GM10248 (cell line): ENCODE measurements at regions not wholly inside any gene's neighbourhood (a gene's known extent, or its start where the extent isn't known, plus 50 kb on each side); places are given as distances from the start of the nearest gene placed in this dataset.
"Not testable (repeated sequence)": the region's sequence is repeated elsewhere in the genome, so short reads cannot be mapped to it uniquely, and the experiment has no call there.

Experiments
- CTCF ChIA-PET: fragments of 300-600 bp; sonication (Branson Sonifier 250); formaldehyde crosslinking; extraction: SDS; loops from one replicate; lab custom pipeline; 2021; ENCODE audit warnings: antibody characterized with exemption; lab: Yijun Ruan, JAX
- POLR2A ChIA-PET: fragments of 350-650 bp; sonication (Branson Sonifier 250); formaldehyde crosslinking; extraction: SDS; loops from one replicate; lab custom pipeline; 2020; ENCODE audit warnings: antibody characterized with exemption; lab: Yijun Ruan, JAX
- DNase-seq: peaks from one replicate; pipeline ENCODE4 v3.0.0; 2012; ENCODE audit errors: extremely low spot score
- TF ChIP-seq, protein P1 (sequence below): IDR thresholded peaks from 2 replicates; pipeline ENCODE4 v1.5.1; 2012; ENCODE audit warnings: mild to moderate bottlenecking, low read depth; ENCODE audit errors: extremely low read depth, missing control alignments, control extremely low read depth

- TF ChIP-seq, protein P1, sequence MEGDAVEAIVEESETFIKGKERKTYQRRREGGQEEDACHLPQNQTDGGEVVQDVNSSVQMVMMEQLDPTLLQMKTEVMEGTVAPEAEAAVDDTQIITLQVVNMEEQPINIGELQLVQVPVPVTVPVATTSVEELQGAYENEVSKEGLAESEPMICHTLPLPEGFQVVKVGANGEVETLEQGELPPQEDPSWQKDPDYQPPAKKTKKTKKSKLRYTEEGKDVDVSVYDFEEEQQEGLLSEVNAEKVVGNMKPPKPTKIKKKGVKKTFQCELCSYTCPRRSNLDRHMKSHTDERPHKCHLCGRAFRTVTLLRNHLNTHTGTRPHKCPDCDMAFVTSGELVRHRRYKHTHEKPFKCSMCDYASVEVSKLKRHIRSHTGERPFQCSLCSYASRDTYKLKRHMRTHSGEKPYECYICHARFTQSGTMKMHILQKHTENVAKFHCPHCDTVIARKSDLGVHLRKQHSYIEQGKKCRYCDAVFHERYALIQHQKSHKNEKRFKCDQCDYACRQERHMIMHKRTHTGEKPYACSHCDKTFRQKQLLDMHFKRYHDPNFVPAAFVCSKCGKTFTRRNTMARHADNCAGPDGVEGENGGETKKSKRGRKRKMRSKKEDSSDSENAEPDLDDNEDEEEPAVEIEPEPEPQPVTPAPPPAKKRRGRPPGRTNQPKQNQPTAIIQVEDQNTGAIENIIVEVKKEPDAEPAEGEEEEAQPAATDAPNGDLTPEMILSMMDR, result no peak
- ChIA-PET CTCF (no interaction called here), POLR2A (no interaction called here)
- no peak for DNase-seq
These were observed 740.3 kb downstream of the CENPC start for GRCh38 chr4:66804979-66805378.

DNA sequence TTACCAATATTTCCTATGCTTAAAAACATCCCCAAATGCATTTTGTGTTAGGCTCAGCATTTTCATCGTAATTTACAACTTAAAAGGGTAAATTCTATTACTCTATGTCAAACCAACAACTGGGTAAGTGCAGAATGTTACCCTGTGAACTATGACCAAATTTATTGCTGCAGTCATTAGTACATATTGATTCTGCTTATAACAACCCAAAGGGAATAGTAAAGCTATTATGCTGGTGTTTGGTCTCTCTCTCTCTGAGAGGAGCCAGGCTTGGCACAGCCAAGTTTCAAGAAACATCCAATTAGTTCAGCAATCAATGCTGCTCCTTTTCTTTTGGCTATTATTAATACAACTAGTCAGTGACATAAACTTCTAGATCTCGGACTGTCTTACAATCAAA, 747.7 kb downstream of the CENPC start:
- ChIA-PET CTCF (no interaction called here), POLR2A (no interaction called here)
- DNase-seq, result no peak
- TF ChIP-seq, protein P1, result no peak

- DNase-seq, result no peak
- POLR2A ChIA-PET, result no interaction called here
- TF ChIP-seq, protein P1, result no peak
- CTCF ChIA-PET, result no interaction called here
These were observed 749.6 kb downstream of the CENPC start for GRCh38 chr4:66795724-66796123.

DNA sequence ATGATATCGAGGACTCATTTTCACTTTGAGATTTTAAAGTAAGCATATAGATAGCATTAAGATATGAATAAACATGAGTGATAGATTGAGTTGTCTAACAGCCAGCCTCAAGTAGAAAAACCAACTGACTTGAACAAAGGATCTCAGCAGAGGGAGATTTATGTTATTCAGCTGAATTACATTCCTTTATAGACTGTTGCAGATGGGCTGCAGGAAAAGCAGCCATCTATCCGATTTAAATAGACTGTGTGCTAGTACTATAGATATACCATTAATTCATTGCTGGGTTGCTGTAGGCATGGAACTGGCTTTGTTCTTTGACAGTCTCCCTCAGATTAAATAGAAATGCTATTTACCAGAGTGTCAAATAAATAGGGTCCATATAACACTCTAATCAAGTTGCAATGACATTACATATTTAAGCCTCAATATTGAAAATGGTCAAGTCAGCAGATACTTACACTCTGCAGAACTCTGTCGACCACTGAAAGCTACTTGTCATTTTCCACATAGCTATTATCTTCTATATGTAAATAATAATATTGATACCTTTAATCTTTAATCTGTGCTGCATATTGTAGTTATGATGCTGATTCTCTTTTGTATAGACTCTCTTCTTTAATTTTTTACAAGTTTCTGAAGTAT, 750.8 kb downstream of the CENPC start:
- POLR2A ChIA-PET, result no interaction called here
- TF ChIP-seq, protein P1, result no peak
- CTCF ChIA-PET, result no interaction called here
- DNase-seq, result no peak

DNA sequence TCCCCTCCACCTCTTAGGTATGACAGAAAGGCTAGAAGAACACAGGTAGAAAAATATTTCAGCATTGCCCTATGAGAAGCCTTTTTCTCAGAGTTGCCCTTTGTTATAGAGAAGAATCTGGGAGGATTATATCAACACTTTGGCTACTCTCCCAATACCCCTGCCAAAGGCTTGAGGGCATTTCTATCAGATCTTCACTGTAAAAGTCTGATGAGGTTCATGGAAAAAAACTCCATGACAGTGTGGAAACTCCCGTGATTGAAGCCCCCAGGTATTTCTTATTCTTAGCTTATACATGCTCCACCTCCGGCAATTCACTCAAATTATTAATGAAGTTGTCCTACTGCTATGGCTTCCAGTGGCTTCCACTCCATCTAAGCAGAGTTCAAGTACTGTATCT, 753.6 kb downstream of the CENPC start:
- TF ChIP-seq, protein P1, result no peak
- DNase-seq, result no peak
- ChIA-PET CTCF (no interaction called here), POLR2A (no interaction called here)

DNA sequence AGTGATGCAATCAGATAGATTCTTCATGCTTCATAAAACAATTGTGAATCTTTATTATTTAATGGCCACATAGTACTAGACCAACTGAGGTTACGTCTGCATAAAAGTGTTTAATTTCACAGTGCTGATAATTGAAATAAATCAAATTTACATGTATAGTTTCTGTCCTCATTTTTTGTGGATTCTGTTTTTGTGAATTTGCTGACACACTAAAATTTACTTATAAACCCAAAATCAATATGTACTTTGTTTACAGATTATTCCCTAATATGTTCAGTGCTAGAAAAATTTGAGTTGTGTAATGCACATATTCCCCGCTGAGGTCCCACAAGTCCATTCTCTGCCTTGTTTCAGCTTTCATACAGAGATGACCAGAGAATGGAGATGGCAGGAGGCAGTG, 759.8 kb downstream of the CENPC start:
- CTCF ChIA-PET, result no interaction called here
- POLR2A ChIA-PET, result no interaction called here
- DNase-seq, result no peak
- TF ChIP-seq, protein P1, result no peak

- POLR2A ChIA-PET, CTCF ChIA-PET, DNase-seq: not testable (repeated sequence)
These were observed 762.6 kb downstream of the CENPC start for GRCh38 chr4:66782751-66783150.
